ENCODE measurements at regions not wholly inside any gene's neighbourhood (a gene's known extent, or its start where the extent isn't known, plus 50 kb on each side); places are given as distances from the start of the nearest gene placed in this dataset.

GRCh38 chr12:93107514-93108312, 178.6 kb upstream of the EEA1 start:
- DNase-seq (ENCODE audit: low spot score): peak; percentile 19
- Histone ChIP-seq H3K4me1 (ENCODE audit: insufficient read depth) (no peaks in the 10 kb centered on the region), H4K20me1 (replicated peaks; ENCODE audit: insufficient read depth) (no peaks in the 10 kb centered on the region), H3K9me2 (ENCODE audit: insufficient read depth) (0 out of 2 replicates have a peak, but pooled peaks cover 2% of the 10 kb centered on the region), H3K27me3 (ENCODE audit: insufficient read depth) (no peaks in the 10 kb centered on the region), H2AFZ (peak overlapping the region; percentile 74; the same call in 1 of the 2 replicates), H3K79me2 (replicated peaks; ENCODE audit: insufficient read depth) (no peaks in the 10 kb centered on the region), H3K36me3 (ENCODE audit: insufficient read depth) (no peaks in the 10 kb centered on the region), H3K4me2 (no peak overlapping the region), H3K27ac (ENCODE audit: low read depth) (no peak overlapping the region), H3F3A (replicated peaks; ENCODE audit: low read depth) (no peaks in the 10 kb centered on the region), H3K4me3 (no peak overlapping the region)
- Mint-ChIP-seq H3K4me3 (no peak overlapping the region), H3K36me3 (ENCODE audit: low read depth) (no peaks in the 10 kb centered on the region), H3K4me1 (peaks cover 9% of the 10 kb centered on the region; the same call in 2 of the 3 replicates), H3K27me3 (ENCODE audit: insufficient read depth, low read depth, poor library complexity) (peaks cover 3% of the 10 kb centered on the region), H3K27ac (no peak overlapping the region), H3K9me3 (no peaks in the 10 kb centered on the region)
- TF ChIP-seq STAT1 (IDR thresholded peaks at IDR 0.05; ENCODE audit: unreplicated experiment): no peak
- TF ChIP-seq POLR2AphosphoS5 (IDR thresholded peaks at IDR 0.05; ENCODE audit: low read depth): no peak
- TF ChIP-seq EZH2phosphoT487 (IDR thresholded peaks at IDR 0.05; ENCODE audit: unreplicated experiment): no peak
- TF ChIP-seq, protein P1, sequence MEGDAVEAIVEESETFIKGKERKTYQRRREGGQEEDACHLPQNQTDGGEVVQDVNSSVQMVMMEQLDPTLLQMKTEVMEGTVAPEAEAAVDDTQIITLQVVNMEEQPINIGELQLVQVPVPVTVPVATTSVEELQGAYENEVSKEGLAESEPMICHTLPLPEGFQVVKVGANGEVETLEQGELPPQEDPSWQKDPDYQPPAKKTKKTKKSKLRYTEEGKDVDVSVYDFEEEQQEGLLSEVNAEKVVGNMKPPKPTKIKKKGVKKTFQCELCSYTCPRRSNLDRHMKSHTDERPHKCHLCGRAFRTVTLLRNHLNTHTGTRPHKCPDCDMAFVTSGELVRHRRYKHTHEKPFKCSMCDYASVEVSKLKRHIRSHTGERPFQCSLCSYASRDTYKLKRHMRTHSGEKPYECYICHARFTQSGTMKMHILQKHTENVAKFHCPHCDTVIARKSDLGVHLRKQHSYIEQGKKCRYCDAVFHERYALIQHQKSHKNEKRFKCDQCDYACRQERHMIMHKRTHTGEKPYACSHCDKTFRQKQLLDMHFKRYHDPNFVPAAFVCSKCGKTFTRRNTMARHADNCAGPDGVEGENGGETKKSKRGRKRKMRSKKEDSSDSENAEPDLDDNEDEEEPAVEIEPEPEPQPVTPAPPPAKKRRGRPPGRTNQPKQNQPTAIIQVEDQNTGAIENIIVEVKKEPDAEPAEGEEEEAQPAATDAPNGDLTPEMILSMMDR (conservative IDR thresholded peaks at IDR 0.05; ENCODE audit: low read depth in 2 of 2): no peak
- TF ChIP-seq CREB1 (CRISPR knock-in tag; IDR thresholded peaks at IDR 0.05; ENCODE audit: low read depth): no peak
- no peak for TF ChIP-seq ZNF462 (CRISPR knock-in tag; IDR thresholded peaks at IDR 0.05)
- no peak for TF ChIP-seq NANOG (IDR thresholded peaks at IDR 0.05; ENCODE audit: borderline replicate concordance)
- no peak for TF ChIP-seq ZNF114 (CRISPR knock-in tag; IDR thresholded peaks at IDR 0.05)
- no peak for TF ChIP-seq EZH2 (IDR thresholded peaks at IDR 0.05; ENCODE audit: low read depth, unreplicated experiment)
- no peak for TF ChIP-seq ZNF331 (CRISPR knock-in tag; IDR thresholded peaks at IDR 0.05; ENCODE audit: low read depth)
- no peak for TF ChIP-seq REST (IDR thresholded peaks at IDR 0.05; ENCODE audit: unreplicated experiment)
- TF ChIP-seq, protein P2, sequence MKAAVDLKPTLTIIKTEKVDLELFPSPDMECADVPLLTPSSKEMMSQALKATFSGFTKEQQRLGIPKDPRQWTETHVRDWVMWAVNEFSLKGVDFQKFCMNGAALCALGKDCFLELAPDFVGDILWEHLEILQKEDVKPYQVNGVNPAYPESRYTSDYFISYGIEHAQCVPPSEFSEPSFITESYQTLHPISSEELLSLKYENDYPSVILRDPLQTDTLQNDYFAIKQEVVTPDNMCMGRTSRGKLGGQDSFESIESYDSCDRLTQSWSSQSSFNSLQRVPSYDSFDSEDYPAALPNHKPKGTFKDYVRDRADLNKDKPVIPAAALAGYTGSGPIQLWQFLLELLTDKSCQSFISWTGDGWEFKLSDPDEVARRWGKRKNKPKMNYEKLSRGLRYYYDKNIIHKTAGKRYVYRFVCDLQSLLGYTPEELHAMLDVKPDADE (IDR thresholded peaks at IDR 0.05): no peak
- no peak for TF ChIP-seq JUNB (IDR thresholded peaks at IDR 0.05; ENCODE audit: unreplicated experiment)
- ATAC-seq: peak; percentile 67
